ENCODE measurements at regions not wholly inside any gene's neighbourhood (a gene's known extent, or its start where the extent isn't known, plus 50 kb on each side); places are given as distances from the start of the nearest gene placed in this dataset.
A peak's percentile ranks its signal among the peaks of the same experiment; 100 is the strongest.
"Not testable (repeated sequence)": the region's sequence is repeated elsewhere in the genome, so short reads cannot be mapped to it uniquely, and the experiment has no call there.

DNA sequence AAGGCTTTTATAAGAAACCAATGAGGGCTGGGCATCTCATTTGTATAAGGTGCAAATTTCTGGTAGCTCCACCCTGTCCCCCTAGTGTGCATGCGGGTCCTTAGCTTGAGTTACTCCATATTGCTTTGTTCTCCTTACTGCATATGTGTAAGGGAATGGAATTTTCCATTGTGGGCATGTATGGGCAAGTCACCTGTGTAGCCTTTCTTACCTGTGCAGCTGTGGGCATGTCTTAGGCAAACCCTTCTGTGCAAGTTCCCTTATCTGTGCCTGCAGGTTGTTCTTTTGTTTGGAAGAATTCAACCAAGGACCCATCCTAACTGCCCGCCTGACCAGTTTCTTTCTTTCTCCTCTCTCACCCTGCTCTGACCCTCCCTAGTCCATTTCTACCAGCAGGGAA is 122.8 kb upstream of the HS3ST4 start:
- DNase-seq (ENCODE audit: low read depth, low spot score): peak; percentile 83
- peak overlapping the region; percentile 52 for H3K27ac ChIP-seq

DNA sequence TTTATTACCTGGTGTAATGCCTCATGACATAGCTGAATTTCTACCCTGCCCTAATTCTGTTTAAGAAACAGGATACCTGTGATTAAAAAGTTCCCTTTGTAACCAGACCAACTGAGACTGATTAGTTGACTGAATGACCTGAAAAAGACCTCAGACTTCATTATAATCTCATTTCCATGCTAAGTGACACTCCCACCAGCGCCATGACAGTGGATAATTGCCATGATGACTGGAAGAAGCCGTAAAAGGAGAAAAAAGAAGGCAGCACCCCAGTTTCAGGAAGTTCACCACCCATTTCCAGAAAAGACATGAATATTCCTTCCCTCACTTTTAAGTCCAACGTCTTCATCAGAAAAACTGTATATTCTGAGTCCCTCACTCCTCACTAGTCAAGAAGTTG is 125.6 kb upstream of the HS3ST4 start:
- DNase-seq (ENCODE audit: low read depth, low spot score): no peak

DNA sequence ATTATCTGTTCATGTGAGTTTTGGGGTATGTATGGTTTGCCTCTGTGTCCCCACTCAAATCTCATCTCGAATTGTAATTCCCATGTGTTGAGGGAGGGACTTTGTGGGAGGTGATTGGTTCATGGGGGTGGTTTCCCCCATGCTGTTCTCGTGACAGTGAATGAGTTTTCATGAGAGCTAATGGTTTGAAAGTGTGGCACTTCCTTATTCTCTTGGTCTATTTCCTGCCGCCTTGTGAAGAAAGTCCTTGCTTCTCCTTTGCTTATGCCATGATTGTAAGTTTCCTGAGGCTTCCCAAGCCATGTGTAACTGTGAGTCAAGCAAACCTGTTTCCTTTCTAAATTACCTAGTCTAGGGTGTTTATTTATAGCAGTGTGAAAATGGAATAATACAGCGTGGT is 128.1 kb upstream of the HS3ST4 start:
- H3K27ac ChIP-seq: no peak overlapping the region
- no peak for DNase-seq (ENCODE audit: low read depth, low spot score)

More for the DNA sequence above, 125.6 kb upstream of the HS3ST4 start:
- H3K27ac ChIP-seq: no peak overlapping the region

DNA sequence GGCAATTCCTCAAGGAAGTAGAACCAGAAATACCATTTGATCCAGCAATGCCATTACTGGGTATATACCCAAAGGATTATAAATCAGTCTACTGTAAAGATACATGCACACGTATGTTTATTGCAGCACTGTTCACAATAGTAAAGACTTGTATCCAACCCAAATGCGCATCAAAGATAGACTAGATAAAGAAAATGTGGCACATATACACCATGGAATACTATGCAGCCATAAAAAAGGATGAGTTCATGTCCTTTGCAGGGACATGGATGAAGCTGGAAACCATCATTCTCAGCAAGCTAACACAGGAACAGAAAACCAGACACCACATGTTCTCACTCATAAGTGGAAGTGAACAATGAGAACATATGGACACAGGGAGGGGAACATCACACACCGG is 130.0 kb upstream of the HS3ST4 start:
- DNase-seq (ENCODE audit: low read depth, low spot score); H3K27ac ChIP-seq: not testable (repeated sequence)

DNA sequence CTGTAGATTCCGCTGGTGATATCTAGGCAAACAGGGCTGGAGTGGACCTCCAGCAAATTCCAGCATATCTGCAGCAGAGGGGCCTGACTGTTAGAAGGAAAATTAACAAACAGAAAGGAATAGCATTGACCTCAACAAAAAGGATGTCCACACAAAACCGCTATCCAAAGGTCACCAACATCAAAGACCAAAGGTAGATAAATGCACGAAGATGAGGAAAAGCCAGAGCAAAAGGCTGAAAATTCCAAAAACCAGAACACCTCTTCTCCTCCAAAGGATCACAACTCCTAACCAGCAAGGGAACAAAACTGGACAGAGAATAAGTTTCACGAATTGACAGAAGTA is 134.8 kb upstream of the HS3ST4 start:
- not testable (repeated sequence) for H3K27ac ChIP-seq; DNase-seq (ENCODE audit: low read depth, low spot score)

DNA sequence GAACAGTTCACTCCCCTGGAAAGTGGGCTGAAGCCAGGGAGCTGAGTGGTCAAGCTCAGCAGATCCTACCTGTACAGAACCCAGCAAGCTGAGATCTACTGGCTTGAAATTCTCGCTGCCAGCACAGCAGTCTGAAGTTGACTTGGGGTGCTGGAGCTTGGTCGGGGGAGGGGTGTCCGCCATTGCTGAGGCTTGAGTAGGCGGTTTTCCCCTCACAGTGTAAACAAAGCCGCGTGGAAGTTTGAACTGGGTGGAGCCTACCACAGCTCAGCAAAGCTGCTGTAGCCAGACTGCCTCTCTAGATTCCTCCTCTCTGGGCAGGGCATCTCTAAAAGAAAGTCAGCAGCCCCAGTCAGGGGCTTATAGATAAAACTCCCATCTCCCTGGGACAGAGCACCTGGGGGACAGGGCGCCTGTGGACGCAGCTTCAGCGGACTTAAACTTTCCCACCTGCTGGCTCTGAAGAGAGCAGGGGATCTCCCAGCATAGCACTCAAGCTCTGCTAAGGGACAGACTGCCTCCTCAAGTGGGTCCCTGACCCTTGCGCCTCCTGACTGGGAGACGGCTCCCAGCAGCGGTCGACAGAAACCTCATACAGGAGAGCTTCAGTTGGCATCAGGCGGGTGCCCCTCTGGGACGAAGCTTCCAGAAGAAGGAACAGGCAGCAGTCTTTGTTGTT is 135.3 kb upstream of the HS3ST4 start:
- H3K27ac ChIP-seq; DNase-seq (ENCODE audit: low read depth, low spot score): not testable (repeated sequence)

DNA sequence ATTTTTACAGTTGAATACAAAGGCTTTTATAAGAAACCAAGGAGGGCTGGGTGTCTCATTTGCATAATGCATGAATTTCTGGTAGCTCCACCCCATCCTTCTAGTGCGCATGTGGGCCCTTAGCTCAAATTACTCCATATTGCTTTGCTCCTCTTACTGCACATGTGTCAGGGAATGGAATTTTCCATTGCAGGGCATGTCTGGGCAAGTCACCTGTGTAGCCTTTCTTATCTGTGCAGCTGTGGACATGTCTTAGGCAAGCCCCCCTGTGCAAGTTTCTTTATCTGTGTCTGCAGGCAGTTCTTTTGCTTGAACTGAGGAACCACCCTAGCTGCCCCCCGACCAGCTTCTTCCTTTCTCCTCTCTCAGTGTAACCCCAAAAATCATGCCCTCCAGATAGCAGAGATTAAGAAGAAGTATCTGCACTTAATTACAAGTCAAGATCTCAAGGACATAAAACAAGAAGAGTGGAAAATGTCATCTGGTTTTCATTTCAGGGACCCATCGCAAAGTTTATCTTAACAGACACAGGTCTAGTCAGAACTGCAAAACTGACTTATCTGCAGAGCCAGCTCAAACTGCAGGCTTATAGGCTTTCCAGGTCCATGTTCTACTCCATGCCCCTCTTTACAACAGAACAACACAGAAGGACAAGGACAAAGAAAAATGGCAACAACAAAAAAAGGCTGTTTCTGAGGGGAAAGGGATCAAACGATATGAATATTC is 137.9 kb upstream of the HS3ST4 start:
- DNase-seq (ENCODE audit: low read depth, low spot score): peak; percentile 53
- H3K27ac ChIP-seq: no peak overlapping the region

DNA sequence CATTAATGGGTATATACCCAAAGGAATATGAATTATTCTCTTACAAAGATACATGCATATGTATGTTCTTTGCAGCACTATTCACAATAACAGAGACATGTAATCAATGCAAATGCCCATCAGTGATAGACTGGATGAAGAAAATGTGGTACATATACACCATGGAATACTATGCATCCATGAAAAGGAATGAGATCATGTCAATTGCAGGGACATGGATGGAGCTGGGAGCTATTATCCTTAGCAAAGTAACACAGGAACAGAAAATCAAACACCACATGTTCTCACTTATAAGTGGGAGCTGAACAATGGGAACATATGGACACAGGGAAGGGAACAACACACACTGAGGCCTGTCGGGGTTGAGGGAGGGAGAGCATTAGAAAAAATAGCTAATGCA is 141.1 kb upstream of the HS3ST4 start:
- no peak for DNase-seq (ENCODE audit: low read depth, low spot score)
- no peak overlapping the region for H3K27ac ChIP-seq

DNA sequence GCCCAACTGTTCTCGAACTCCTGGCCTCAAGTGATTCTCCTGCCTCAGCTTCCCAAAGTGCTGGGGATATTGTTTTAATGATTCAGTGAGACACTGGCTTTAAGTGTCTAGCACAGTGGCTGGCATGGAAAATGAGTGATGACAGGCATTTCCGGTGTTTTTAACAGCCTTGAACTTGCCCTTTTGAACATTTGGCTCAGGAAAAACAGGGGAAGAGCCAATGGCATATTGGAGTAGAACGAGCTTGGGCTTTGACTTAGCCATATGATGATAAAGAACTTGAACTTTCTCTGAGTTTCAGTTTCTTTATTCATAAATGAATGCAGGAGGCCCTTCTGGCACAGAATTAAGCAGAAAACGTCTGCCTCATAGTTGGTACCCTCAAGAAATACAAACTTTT is 145.0 kb upstream of the HS3ST4 start:
- no peak for DNase-seq (ENCODE audit: low read depth, low spot score)
- H3K27ac ChIP-seq: no peak overlapping the region

DNA sequence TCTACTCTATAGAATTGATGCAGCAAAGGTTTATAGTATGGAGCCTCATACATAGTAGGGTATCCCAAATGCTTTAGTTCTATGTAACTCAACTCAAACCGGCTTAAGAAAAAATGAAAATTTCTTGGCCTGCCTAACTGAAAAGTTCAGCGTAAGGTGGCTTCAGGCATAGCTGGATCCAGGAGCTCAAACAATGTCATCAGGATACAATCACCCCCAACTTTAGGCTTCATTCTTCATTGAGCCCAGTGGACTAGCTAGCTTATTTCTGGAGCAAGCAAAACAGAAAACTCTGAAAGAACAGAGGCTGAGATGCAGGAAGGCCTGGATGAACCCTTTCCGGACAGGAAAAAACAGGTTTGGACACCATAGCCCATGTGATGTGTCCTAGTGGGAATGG is 147.5 kb upstream of the HS3ST4 start:
- no peak for DNase-seq (ENCODE audit: low read depth, low spot score)
- H3K27ac ChIP-seq: no peak overlapping the region

DNA sequence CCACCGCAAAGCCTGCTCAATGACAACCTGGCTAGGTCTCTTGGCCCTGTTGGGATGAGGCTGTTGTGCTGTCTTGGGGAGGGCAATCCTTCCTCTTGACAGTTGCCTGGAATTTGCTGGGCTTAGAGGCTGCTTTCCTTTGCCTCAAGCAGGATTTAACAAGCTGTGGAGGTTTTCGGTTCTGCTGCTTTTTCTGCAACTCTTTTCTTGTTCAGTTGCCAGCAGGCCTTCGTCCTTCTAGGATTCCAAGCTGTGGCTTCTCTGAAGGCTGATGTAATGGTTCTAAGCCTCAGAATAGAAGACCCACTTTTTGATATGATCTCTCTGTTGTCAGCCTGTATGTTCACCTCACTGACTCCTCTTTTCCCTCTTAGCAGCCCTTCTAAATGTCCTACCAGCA is 149.5 kb upstream of the HS3ST4 start:
- no peak overlapping the region for H3K27ac ChIP-seq
- no peak for DNase-seq (ENCODE audit: low read depth, low spot score)

DNA sequence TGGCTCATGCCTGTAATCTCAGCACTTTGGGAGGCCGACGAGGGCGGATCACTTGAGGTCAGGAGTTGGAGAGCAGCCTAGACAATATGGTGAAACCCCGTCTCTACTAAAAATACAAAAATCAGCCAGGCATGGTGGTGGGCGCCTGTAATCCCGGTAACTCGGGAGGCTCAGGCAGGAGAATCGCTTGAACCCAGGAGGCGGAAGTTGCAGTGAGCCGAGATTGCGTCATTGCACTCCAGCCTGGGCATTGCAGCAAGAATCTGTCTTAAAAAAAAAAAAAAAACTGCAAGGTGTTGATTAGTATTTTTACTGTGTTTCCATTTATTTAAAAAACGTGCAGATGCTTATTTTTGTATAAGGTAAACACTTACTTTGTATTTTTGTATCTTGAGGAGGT is 152.0 kb upstream of the HS3ST4 start:
- not testable (repeated sequence) for H3K27ac ChIP-seq; DNase-seq (ENCODE audit: low read depth, low spot score)

DNA sequence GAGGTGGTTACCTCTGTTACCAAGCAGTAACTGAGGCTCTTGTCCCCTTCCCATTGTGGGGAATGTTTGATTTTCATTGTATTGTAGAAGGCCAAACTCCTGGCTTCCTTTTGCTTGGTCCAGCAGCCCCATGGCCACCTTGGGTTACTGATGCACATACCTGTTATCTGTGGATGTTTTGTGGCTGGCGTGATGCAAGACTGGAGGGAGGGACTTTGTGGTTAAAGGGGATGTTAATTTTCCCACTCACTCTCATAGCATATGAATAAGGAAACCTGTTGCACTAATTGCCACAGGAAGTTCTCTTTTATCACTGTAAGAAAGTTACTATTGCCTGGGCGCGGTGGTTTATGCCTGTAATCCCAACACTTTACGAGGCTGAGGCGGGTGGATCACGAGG is 168.6 kb upstream of the HS3ST4 start:
- DNase-seq (ENCODE audit: low read depth, low spot score): no peak

DNA sequence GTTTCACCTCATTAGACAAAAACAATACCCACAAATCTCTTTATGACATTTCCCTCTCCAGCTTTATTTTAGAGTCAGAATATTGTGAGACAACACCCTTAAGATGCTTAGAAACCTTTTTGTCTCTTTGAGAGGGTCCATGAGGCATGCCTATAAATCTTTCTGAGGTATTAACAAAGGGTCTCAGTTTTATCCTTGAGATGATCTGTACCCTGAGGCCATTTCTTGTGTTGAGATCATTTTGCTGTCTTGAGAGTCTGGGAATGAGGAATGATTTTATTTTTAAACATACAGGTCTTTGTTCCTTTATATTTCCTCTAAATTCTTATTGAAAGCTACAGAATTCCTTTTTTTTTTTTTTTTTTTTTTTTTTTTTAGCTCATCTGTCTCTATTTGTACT is 179.7 kb upstream of the HS3ST4 start:
- DNase-seq (ENCODE audit: low read depth, low spot score): no peak
- no peak overlapping the region for H3K27ac ChIP-seq

More for the DNA sequence above, 168.6 kb upstream of the HS3ST4 start:
- no peak overlapping the region for H3K27ac ChIP-seq

DNA sequence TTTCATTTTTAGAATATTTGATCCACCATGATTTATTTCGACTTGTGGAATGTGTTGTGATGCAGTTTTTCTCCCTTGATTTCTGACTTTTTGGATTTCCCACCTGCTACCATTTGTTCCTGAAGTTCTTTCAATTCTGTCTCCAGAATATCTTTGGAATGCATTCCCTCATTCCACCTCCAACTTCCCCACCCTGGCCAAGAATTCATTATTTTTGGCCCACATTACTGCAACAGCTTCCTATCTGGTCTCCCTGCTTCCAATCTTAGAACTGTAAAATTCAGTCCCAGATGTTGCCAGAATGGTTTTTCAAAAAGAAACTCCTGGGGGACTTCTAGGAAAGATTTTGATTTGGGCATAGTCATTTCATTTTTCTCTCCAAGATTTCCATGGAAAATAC is 182.3 kb upstream of the HS3ST4 start:
- no peak overlapping the region for H3K27ac ChIP-seq
- no peak for DNase-seq (ENCODE audit: low read depth, low spot score)

DNA sequence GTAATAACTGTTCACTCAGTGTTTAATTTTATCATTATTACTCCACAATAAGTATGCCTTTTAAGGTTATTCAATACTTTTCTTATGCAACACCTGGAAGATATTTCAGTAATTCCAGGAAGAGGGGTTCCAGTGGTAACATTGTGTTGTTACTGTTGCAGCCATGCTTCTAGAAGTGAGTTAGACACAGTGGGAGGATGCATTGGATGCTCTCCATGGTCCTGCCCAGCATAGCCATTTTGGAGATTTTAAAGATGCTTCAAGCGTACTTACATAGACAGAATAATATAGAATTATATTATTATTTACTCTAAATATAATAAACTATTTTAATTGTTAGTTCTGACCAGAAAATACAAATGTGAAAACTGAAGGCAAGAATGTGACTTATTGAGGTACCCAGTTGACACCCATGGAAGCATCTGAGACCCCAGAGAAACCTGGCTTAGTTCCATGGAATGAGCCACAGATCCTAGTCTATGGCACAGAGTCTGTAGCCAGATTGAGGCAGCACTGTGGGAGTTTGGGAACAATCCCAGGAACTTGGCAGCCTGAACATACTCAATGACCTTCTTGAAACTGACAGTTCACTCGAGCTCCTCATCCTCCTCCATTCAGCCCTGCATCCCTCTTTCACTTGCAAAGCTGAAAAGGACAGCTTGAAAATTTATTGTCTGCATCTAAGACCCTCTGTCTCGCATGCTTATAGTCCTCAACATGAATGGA is 190.1 kb upstream of the HS3ST4 start:
- no peak overlapping the region for H3K27ac ChIP-seq
- no peak for DNase-seq (ENCODE audit: low read depth, low spot score)

DNA sequence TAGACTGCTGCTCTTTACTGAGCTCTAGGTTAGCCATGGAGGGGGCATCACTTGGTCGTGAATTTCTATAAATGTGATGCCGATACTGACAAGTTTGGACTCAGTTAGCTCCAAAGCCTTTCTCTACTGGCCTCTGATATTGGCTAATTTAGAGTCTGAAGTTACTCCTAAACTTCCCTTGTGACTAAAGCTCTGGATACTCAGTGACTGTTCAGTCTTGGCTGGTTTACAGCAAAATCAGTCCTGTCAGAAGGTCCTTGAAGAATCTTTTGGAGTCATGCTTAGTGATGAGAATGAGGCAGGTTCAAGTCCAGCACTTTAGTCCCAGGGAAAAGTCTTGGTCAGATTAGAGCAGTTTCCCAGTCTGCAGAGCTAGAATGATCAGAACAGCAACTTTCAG is 197.5 kb upstream of the HS3ST4 start:
- no peak for DNase-seq (ENCODE audit: low read depth, low spot score)
- no peak overlapping the region for H3K27ac ChIP-seq

DNA sequence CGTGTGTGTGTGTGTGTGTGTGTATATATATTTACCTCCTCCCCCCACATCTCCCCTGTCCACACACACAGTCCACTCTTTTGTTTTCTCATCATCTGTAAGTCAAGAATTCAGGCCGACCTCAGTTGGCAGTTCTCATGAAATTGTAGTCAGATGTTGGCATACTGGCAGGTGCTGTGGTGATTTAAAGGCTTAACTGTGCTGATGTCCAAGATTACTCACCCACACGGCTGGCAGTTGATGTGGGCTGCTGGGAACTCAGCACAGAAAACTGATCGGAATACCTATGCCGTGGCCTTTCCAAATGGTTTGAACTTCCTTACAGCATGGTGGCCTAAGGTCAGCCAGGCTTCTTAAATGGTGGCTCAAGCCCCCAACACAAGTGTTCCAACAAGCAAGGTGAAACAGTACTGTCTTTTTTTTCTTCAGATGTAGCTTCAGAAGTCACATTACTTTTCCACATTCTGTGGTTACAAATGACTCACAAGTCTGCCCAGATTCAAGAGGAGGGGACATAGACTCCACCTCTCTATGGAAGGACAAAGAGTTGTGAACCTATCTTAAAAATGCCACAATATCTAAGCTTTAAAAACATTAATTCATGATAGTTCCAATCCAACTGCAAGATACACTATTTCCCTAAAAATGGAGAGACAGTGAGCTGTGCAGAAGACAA is 198.5 kb upstream of the HS3ST4 start:
- no peak overlapping the region for H3K27ac ChIP-seq
- DNase-seq (ENCODE audit: low read depth, low spot score): peak; percentile 6

DNA sequence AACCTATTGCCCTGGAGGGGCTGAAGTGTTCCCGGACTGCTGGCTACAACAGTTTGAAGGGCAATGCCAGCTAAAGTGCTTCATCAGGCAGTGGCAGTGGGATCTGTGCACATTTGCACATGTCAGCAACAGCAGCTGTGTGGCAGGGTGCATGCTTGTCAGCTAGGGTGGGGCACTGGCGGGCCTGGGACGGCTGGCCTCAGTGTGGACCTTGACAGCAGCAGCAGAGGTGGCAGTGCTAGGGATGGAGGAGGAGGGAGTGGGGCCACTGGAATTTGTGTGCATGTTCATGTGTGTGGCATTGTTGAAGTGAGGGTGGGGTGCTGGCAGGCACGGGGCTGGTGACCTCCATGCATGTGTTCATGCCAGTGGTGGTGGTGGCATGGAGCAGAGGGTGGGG is 203.3 kb upstream of the HS3ST4 start:
- H3K27ac ChIP-seq: no peak overlapping the region
- DNase-seq (ENCODE audit: low read depth, low spot score): no peak

DNA sequence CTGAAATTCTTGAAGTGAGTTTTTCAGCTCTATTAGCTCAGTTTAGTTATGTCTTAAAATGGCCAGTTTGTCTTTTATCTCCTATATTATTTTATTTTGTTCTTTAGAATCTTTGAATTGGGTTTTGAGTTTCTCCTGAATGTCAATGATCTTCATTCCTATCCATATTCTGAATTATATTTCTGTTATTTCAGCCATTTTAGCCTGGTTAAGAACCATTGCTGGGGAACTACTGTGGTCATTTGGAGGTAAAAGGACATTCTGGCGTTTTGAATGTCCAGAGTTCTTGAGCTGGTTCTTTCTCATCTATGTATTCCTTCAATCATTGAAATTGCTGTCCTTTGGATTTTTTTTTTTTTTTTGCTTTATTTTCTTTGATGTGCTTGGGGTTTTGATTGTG is 203.9 kb upstream of the HS3ST4 start:
- no peak for DNase-seq (ENCODE audit: low read depth, low spot score)
- no peak overlapping the region for H3K27ac ChIP-seq

DNA sequence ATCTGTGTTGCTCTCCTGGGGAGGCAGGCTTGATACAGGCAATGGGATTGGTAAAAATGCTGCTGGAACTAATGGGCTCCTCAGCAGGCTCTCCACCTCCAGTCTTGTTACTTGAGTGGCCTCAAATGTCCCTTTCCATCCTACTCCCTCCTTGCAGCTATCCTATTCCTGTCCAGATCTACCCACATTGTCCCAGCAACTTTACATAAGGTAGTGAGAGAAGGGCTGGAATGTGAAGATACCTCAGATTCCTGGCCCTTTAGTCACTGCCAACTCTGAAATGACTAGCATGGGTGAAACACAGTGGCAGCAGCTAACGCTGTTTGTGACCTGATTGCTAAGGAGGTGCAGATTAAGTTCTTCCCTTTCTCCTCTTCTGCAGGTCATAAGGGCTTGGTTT is 210.1 kb upstream of the HS3ST4 start:
- no peak for DNase-seq (ENCODE audit: low read depth, low spot score)
- H3K27ac ChIP-seq: no peak overlapping the region
